ENCODE measurements at regions not wholly inside any gene's neighbourhood (a gene's known extent, or its start where the extent isn't known, plus 50 kb on each side); places are given as distances from the start of the nearest gene placed in this dataset.

DNA sequence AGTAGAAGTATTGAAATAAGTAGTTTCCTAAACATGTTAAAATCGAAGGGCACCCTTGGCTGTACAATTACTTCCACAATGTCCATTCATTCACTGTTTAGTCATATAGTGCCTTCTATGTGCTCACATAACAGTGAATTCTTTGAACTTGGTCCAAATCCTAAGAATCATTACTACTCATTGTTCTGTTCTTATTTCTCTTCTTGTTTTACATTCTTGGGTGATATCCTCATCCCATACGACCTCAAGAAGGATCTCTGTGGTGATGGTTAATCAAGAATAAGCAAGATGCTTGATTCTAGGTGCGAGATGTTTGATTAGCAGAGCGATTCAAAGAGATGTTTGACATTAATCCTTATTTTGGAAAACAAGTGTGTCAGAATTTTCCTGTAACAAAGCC is 667.4 kb upstream of the ZP4 start:
- intact Hi-C loops (cut with DNase I), result no loop called here
- ATAC-seq (no peak), DNase-seq (ENCODE audit: low spot score) (no peak)

DNA sequence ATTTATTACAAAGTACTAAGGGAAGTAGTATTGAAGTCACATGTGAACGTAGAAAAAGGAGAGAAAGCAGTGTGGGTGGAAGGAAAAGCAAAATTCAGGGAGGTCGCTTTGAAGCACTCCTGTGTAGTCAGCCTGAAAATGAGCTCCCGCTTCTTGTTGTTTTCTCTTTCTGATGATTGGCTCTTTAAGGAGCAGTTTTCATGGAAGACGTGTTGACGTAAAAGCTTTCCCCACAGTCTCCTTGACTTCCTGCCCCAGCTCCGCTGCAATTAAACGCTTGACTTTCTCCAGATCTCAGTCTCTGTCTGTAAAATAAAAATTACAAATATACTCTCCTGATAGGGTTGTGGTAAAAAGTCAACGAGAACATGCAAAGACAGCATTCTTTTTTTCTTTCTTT is 661.5 kb upstream of the ZP4 start:
- DNase-seq (ENCODE audit: low spot score), result no peak
- intact Hi-C loops (cut with DNase I), result no loop called here
- ATAC-seq, result no peak

DNA sequence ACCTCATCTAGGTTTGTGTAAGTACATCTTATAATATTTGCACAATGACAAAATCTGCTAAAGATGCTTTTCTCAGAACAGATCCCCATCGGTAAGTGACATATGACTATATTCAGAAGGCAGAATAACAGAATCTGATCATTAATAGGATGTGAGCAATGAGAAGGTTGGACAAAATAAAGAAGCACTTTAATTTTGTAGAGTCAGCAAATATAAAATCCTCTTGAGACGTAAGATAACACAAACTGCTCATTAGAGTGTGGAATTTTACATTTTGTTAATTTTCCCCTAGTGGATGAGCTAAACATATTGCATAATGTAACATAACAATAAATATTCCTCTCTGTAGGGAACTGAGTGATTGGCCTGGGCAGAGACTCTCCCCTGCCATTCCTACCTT is 658.4 kb upstream of the ZP4 start:
- ATAC-seq (no peak), DNase-seq (ENCODE audit: low spot score) (no peak)
- intact Hi-C loops (cut with DNase I), result no loop called here

DNA sequence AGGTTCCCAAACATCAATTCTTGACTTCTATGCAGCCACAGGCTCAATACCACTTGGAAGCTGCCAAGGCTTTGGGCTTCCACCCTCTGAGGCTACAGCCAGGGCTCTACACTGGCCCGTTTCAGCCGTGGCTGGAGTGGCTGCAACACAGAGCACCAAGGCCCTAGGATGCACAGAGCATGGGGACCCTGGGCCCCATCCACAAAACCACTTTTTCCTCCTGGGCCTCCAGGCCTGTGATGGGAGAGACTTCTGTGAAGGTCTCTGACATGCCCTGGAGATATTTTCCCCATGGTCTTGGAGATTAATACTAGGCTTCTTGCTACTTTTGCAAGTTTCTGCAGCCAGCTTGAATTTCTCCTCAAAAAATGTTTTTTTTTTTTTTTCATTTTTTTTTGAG is 655.4 kb upstream of the ZP4 start:
- no peak for DNase-seq (ENCODE audit: low spot score)

DNA sequence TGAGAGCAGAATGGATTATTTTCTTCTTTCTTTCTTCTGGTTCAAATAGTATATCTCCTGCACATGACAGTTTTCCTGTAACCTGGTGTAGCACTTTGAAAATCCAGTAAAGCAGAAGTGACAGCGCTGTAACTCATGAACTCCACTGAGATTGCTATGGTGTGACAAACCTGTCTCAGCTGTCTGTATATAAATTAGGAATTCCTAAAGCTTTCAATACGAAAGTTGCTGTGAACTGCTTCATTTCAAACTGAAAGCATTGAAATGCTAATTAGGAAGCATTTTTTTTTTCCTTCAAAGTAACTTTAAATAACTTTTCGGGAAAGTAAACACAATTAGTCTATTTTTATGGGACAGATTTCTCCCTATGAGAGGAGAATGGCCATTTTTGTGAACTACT is 646.9 kb upstream of the ZP4 start:
- ATAC-seq (no peak), DNase-seq (ENCODE audit: low spot score) (no peak)
- intact Hi-C loops (cut with DNase I), result loop anchor here (5.0 kb wide), 2 partner anchors 890 to 1155 kb away; no protein-coding TSS in a partner anchor

More for the DNA sequence above, 655.4 kb upstream of the ZP4 start:
- ATAC-seq, result no peak
- intact Hi-C loops (cut with DNase I), result no loop called here

DNA sequence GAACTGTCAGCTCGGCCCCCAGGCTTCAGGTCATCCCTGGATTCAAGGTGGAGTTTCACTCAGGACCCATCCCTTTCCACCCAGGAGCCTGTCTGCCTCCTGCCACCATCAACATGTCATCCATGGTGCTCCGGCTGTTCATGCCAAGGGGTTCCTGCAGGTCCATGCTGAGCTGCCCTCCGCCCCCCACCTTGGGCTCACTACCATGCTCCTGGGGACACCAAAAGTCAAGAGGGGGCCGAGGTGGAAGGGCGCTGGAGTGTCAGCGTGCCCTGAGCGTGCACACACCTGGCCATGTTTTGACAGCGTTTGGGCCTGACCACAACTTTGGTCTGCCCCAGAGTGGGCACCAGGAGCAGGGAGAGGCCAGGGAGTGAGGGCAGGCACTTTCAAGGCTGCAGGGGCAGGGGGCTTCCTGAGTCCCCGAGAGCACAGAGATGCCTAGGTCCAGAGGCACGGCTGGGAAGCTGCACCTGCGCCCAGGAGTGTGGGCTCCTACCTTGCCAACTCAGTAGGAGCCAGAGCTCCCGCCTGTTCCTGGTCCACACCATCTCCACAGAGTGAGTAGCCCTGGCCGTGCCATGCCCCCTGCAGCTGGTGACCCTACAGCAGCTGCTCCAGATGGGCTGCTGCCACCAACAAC is 639.6 kb upstream of the ZP4 start:
- intact Hi-C loops (cut with DNase I), result no loop called here
- ATAC-seq (no peak), DNase-seq (ENCODE audit: low spot score) (no peak)

DNA sequence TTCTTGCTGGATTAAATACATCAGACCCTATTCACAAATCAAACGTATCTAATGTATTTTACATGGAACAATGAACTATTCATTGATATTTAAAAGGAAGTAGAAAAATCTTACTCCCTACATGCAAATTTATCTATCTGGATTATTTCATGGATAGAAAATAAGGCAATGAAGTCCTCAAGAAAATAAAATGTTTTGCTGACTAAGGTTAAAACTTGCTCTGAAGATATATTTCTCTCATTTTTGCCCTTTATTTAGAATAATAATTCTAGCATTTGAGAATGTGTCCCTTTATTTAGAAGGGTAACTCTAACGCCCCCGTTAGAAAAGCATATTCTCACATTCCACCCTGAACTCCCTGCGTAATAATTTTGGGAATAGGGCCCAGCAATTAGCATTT is 627.0 kb upstream of the ZP4 start:
- DNase-seq (ENCODE audit: low spot score) (no peak), ATAC-seq (no peak)
- intact Hi-C loops (cut with DNase I), result no loop called here

DNA sequence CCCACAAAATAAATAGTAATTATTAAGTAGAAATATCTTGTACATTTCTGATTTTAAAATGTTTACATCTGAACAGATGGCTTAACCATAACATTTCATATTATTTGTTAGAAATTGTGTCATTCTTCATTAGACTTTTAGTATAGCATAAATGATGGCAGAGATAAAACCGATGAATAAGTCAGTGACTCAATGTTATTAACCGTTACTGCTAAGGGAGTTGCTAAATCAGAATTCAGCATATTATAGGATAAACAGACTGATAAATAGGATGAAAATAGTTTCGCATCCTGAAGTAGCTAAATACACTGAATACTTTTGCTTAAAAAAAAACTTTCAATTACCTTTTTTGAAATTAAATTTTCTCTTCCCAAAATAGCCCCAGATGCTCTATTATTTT is 610.6 kb upstream of the ZP4 start:
- ATAC-seq, result no peak
- DNase-seq (ENCODE audit: low spot score), result no peak
- intact Hi-C loops (cut with DNase I), result no loop called here

DNA sequence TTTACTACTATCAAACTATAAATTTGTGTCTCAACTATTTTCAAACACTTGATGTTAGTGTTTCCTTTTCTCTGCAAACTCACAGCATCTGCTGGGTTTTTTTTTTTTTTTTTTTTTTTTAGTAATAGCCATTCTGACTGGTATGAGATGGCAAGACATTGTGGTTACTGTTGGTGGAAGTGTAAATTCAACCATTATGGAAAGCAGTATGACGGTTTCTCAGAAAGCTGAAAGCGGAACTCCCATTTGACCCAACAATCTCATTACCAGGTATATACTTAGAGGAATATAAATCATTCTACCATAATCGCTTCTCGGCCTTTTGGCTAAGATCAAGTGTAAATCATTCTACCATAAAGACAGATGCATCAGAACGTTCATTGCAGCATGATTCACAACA is 608.3 kb upstream of the ZP4 start:
- no peak for ATAC-seq

DNA sequence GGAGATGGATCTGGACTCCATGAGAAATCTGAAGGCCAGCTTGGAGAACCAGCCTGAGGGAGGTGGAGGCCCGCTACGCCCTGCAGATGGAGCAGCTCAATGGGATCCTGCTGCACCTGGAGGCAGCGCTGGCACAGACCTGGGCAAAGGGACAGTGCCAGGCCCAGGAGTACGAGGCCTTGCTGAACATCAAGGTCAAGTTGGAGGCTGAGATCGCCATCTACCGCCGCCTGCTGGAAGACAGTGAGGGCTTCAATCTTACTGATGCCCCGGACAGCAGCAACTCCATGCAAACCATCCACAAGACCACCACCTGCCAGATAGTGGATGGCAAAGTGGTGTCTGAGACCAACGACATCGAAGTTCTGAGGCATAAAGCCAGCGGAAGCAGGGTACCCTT is 601.5 kb upstream of the ZP4 start:
- DNase-seq (ENCODE audit: low spot score) (no peak), ATAC-seq (no peak)
- intact Hi-C loops (cut with DNase I), result no loop called here

More for the DNA sequence above, 608.3 kb upstream of the ZP4 start:
- intact Hi-C loops (cut with DNase I), result no loop called here
- DNase-seq (ENCODE audit: low spot score), result no peak

DNA sequence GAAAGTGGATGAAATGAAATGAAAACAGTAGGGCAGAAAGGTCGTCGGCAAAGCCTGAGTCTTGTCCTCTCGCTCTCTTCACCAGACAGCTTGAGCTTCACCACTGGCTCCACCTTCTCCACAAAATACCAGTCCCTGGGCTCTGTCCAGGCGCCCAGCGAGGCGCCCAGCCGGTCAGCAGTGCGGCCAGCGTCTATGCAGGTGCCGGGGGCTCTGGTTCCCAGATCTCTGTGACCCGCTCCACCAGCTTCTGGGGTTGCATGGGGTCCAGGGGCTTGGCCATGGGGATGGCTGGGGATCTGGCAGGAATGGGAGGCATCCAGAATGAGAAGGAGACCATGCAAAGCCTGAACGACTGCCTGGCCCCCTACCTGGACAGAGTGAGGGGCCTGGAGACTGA is 600.5 kb upstream of the ZP4 start:
- intact Hi-C loops (cut with DNase I), result no loop called here
- DNase-seq (ENCODE audit: low spot score) (no peak), ATAC-seq (no peak)

DNA sequence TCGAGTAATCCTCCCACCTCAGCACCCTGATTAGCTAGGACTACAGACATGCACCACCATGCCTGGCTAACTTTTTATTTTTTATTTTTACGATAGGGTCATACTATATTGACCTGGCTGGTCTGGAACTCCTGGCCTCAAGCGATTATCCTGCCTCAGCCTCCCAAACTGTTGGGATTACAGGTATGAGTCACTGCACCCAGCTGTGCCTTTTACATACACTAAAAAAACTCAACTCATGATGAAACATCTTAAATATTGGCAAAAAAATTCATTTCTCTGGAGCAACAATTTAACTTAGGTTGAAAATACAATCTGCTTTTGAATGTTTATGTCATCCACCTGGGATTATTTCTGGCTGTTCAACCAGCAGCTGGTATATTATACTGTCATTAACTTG is 598.3 kb upstream of the ZP4 start:
- ATAC-seq (no peak), DNase-seq (ENCODE audit: low spot score) (no peak)
- intact Hi-C loops (cut with DNase I), result no loop called here

DNA sequence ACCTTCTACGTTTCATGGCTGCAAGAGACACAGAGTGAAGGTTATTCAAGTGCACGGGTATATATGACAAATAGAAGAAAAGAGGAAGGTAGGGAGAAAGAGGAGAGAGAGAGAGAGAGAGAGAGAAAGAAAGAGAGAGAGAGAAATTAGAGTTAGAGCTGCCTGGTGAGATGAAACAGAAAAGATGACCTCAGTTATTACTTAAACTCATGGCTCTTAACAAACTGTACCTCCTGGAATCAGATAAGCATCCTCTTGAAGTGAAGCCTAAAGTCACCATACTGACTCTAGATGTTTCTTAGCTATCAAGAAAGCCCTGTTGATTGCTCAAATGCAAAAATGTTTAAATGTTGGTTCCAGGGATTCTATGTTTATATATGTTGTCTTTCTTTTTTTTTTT is 597.7 kb upstream of the ZP4 start:
- ATAC-seq (no peak), DNase-seq (ENCODE audit: low spot score) (no peak)

DNA sequence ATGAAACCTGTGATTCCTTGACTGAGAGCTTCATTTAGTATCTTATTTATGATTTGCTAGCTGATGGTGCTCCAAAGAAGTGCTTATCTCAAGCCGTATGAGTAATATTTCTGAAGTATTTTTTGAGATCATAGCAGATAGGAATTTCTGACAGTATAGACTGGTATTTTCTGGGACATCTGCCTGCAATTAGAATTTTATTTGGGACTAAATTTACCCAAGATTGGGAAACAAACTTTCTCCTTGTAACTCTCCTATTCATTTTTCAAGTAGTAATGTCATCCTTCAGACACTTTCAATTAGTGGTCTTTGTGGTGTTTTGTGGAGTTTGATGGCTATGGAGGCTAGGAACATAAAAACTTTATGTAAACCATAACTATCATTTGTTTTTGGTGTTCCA is 597.2 kb upstream of the ZP4 start:
- ATAC-seq (no peak), DNase-seq (ENCODE audit: low spot score) (no peak)
- intact Hi-C loops (cut with DNase I), result no loop called here

More for the DNA sequence above, 597.7 kb upstream of the ZP4 start:
- intact Hi-C loops (cut with DNase I), result no loop called here

DNA sequence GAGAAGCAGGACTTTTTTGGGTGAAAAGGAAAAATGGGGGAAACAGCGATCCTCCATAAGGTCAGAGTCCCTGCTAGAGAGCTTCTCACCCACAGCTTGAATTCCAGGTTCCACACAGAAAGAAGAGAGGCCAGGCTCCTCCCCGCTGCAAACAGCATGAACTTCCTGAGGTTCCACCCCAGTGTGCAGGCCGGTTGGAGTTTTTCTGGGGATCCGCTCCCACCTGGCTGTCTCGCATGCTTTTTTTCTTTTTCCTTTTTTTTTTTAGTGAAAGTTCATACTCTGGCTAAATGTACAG is 595.1 kb upstream of the ZP4 start:
- DNase-seq (ENCODE audit: low spot score) (no peak), ATAC-seq (peak; percentile 60)
- intact Hi-C loops (cut with DNase I), result no loop called here

DNA sequence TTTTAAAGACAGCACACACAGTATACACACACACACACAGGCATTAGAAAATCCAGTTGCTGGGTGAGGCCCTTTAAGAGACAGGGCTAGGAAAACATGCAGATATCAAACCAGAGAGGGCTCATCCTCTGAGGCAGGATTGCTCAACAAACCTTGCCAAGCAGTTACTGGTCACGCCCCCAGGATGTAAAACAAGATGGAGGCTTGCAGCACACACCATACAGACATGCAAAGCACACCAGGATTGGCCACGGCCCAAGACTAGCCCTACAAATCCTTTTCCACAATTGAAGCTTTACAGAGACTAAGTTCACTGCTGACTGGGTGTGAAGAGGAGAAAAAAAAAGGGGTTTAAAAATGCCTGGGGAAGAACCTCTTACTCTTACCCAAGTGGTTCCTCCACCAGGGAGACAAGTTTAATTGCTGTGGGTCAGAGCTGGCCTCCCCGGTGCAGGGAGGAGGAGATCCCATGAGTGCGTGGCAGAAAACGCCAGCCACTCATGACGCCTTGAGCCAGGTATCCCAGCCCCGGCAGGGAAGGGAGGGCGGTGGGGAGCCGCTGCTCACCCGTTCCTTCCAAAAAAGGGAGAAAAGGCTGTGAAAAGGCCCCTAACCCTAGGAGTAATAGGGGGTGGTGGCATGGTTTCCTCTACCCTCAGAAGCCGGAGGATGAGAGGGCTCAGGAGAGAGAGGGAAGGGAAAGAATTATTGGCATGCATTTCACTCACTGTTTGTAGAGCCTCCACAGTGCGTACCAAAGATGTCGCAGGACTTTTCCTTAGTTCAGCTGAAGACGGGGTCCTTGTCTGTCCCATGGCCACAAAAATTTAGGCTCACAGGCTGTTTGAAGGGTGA is 594.6 kb upstream of the ZP4 start:
- intact Hi-C loops (cut with DNase I), result no loop called here
- DNase-seq (ENCODE audit: low spot score), result no peak

DNA sequence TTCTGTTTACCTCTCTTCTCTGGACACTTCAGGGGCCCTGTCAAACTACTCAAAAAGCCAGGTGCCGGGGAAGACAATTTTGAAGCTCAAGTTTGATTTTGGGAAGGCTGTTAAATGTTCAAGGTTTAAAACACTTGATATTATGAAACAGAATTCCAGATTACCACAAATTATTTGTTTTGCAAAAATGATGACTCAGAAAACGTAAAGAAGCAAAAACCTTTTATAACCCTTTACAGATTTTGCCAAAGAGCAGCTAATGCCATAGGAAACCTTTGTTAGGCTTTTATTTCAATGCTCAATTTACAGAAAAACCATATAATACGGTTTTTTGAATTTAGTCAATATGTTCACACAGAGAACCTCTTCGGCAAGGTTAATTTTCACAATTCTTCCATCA is 593.4 kb upstream of the ZP4 start:
- intact Hi-C loops (cut with DNase I), result no loop called here
- DNase-seq (ENCODE audit: low spot score), result no peak
- ATAC-seq, result no peak

More for the DNA sequence above, 594.6 kb upstream of the ZP4 start:
- ATAC-seq, result peak; percentile 66

DNA sequence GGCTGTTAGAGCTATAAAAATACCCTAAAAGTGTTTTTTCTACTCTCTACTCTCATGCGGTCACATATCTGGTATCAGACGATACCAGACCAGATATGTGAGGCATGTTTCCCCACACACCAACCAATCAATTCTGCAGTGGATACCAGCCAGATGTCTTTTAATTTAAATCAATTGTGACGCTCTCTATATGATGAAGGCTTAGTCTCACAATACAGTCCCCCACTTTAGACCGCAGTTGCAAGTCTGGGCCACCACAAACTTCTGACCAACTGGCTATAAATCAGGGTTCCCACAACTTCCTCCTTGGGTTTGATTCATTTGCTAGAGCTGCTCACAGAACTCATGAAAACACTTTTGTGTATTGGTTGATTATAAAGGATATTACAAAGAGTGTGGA is 586.1 kb upstream of the ZP4 start:
- intact Hi-C loops (cut with DNase I), result no loop called here
- ATAC-seq (no peak), DNase-seq (ENCODE audit: low spot score) (no peak)

DNA sequence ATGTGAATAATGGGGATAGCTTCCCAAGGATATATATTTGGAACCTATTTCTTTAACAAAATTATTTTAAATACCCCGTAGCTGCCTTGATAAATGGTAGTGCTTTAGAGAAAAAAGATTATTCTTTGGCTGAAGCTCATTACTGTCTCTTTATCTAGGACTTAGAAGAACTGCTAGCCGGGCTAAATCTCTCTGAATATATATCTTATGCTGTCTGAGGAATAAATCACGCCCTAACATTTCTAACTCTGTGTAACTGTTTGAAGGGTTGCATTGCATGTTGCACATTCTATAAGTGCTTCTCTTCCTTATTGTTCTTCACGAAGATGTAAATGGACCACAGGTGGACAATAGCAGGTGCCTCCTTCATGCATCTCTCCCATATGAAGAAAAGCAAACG is 585.0 kb upstream of the ZP4 start:
- no peak for DNase-seq (ENCODE audit: low spot score)
- intact Hi-C loops (cut with DNase I), result no loop called here

DNA sequence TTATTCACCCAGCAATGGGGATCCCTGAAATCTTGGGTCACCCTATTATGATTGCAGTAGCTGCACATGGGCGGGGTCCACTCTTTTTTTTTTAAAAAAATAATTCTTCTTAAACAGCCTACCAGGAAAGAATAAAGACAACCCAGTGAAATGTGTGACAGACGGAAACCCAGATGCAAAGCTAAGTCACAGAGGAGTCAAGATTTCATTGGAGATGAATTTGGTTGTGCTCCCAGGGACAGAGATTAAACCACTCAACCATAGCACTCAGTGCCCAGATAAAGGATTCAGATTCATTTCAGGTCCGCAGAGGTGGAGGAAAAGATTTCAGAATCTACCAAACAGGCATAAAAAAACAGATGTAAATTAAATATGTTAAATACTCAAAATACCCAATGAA is 583.5 kb upstream of the ZP4 start:
- intact Hi-C loops (cut with DNase I), result no loop called here
- DNase-seq (ENCODE audit: low spot score), result no peak
- ATAC-seq, result no peak

More for the DNA sequence above, 585.0 kb upstream of the ZP4 start:
- ATAC-seq, result no peak

DNA sequence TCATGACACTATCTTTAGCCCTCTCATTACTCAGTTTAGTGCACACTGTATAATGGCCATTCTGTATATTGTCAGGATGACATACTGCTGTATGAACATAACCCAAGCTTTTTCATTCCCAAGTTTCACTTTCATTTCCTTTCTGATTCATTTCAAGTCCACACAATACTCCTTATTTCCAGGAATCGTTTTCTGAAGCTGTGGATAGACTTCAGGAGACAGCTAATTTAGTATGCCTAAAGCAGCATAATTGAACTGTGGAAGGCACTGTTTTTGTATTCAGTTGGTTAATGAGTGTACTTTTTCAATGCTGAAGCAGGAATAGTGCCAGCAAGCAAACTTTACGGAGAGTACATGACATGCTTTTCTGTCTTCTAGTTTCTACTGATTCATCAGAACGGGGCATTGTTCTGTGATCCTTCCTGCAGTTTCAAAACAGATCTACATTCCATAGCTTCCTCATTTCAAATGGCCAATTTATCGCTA is 578.5 kb upstream of the ZP4 start:
- DNase-seq (ENCODE audit: low spot score), result no peak
- ATAC-seq, result no peak
- intact Hi-C loops (cut with DNase I), result no loop called here
